GM21576 (cell line): ENCODE measurements at regions not wholly inside any gene's neighbourhood (a gene's known extent, or its start where the extent isn't known, plus 50 kb on each side); places are given as distances from the start of the nearest gene placed in this dataset.

ENCODE experiments used
- ATAC-seq: cut with Tn5 transposase; IDR thresholded peaks from one replicate; pipeline ENCODE4 v1.9.1; 2021; ENCODE audit warnings: mild to moderate bottlenecking, moderate library complexity; ENCODE audit not compliant: unreplicated experiment

GRCh38 chr14:101040538-101041442 lies 137.3 kb upstream of the RTL1 start:
- no peak for ATAC-seq

GRCh38 chr14:101043891-101044290 lies 140.4 kb upstream of the RTL1 start:
- no peak for ATAC-seq

- no peak for ATAC-seq
Measured at GRCh38 chr14:101044741-101045140, 141.2 kb upstream of the RTL1 start.

- no peak for ATAC-seq
Measured at GRCh38 chr14:101045511-101045910, 142.0 kb upstream of the RTL1 start.

- no peak for ATAC-seq
Measured at GRCh38 chr14:101046071-101046470, 142.5 kb upstream of the RTL1 start.

GRCh38 chr14:101047326-101047725 lies 143.8 kb upstream of the RTL1 start:
- no peak for ATAC-seq

GRCh38 chr14:101048766-101049165 lies 145.2 kb upstream of the RTL1 start:
- ATAC-seq = no peak

GRCh38 chr14:101049511-101049910 lies 146.0 kb upstream of the RTL1 start:
- no peak for ATAC-seq

GRCh38 chr14:101049942-101050341 lies 146.4 kb upstream of the RTL1 start:
- ATAC-seq = no peak

- no peak for ATAC-seq
Measured at GRCh38 chr14:101050901-101051490, 147.5 kb upstream of the RTL1 start.

- no peak for ATAC-seq
Measured at GRCh38 chr14:101054671-101055070, 151.1 kb upstream of the RTL1 start.

- ATAC-seq = no peak
Measured at GRCh38 chr14:101055106-101055662, 151.7 kb upstream of the RTL1 start.

GRCh38 chr14:101055776-101056374 lies 152.4 kb upstream of the RTL1 start:
- ATAC-seq = no peak

GRCh38 chr14:101056446-101056845 lies 152.9 kb upstream of the RTL1 start:
- no peak for ATAC-seq

GRCh38 chr14:101057394-101057793 lies 153.9 kb upstream of the RTL1 start:
- ATAC-seq = no peak

- ATAC-seq = no peak
Measured at GRCh38 chr14:101058571-101058970, 155.0 kb upstream of the RTL1 start.

- ATAC-seq = no peak
Measured at GRCh38 chr14:101060171-101060601, 156.7 kb upstream of the RTL1 start.

- ATAC-seq = no peak
Measured at GRCh38 chr14:101061411-101062064, 158.0 kb upstream of the RTL1 start.

- ATAC-seq = no peak
Measured at GRCh38 chr14:101062065-101062450, 158.5 kb upstream of the RTL1 start.

- no peak for ATAC-seq
Measured at GRCh38 chr14:101062601-101063000, 159.1 kb upstream of the RTL1 start.

GRCh38 chr14:101063121-101063520 lies 159.6 kb upstream of the RTL1 start:
- no peak for ATAC-seq
